GM21526 (cell line): ENCODE measurements at regions not wholly inside any gene's neighbourhood (a gene's known extent, or its start where the extent isn't known, plus 50 kb on each side); places are given as distances from the start of the nearest gene placed in this dataset.
"Not testable (repeated sequence)": the region's sequence is repeated elsewhere in the genome, so short reads cannot be mapped to it uniquely, and the experiment has no call there.

Experiments
- ATAC-seq: cut with Tn5 transposase; IDR thresholded peaks from one replicate; pipeline ENCODE4 v1.9.1; 2021; ENCODE audit warnings: moderate library complexity; ENCODE audit not compliant: unreplicated experiment, low FRiP score

- ATAC-seq, result not testable (repeated sequence)
Measured at GRCh38 chr3:14272959-14273560, 94.4 kb downstream of the LSM3 start.

GRCh38 chr3:14273901-14274611 is 95.4 kb downstream of the LSM3 start:
- no peak for ATAC-seq

- ATAC-seq, result no peak
Measured at GRCh38 chr3:14274612-14274936, 96.0 kb downstream of the LSM3 start.

- ATAC-seq, result no peak
Measured at GRCh38 chr3:14274999-14275961, 96.7 kb downstream of the LSM3 start.

GRCh38 chr3:14275962-14276909 is 97.6 kb downstream of the LSM3 start:
- no peak for ATAC-seq

- ATAC-seq, result no peak
Measured at GRCh38 chr3:14277557-14277956, 98.9 kb downstream of the LSM3 start.

- ATAC-seq, result no peak
Measured at GRCh38 chr3:14278265-14278798, 99.7 kb downstream of the LSM3 start.

GRCh38 chr3:14278799-14279625 is 100.4 kb downstream of the LSM3 start:
- no peak for ATAC-seq

- ATAC-seq, result no peak
Measured at GRCh38 chr3:14279626-14280061, 101.0 kb downstream of the LSM3 start.

- ATAC-seq, result no peak
Measured at GRCh38 chr3:14280326-14280725, 101.7 kb downstream of the LSM3 start.

- no peak for ATAC-seq
Measured at GRCh38 chr3:14281053-14281452, 102.4 kb downstream of the LSM3 start.

GRCh38 chr3:14282001-14282705 is 103.5 kb downstream of the LSM3 start:
- no peak for ATAC-seq

- ATAC-seq, result no peak
Measured at GRCh38 chr3:14282706-14283075, 104.1 kb downstream of the LSM3 start.

- no peak for ATAC-seq
Measured at GRCh38 chr3:14283092-14283812, 104.6 kb downstream of the LSM3 start.

GRCh38 chr3:14283813-14284438 is 105.3 kb downstream of the LSM3 start:
- no peak for ATAC-seq

- ATAC-seq, result no peak
Measured at GRCh38 chr3:14284694-14285547, 106.3 kb downstream of the LSM3 start.

- no peak for ATAC-seq
Measured at GRCh38 chr3:14285548-14285925, 106.9 kb downstream of the LSM3 start.
